GM10266 (cell line): ENCODE measurements at regions not wholly inside any gene's neighbourhood (a gene's known extent, or its start where the extent isn't known, plus 50 kb on each side); places are given as distances from the start of the nearest gene placed in this dataset.

Source experiments
- DNase-seq: peaks from one replicate; pipeline ENCODE4 v3.0.0; 2012; ENCODE audit errors: extremely low spot score
- CTCF ChIP-seq: IDR thresholded peaks from 2 replicates; pipeline ENCODE4 v1.5.1; 2012; ENCODE audit warnings: mild to moderate bottlenecking, low read depth; ENCODE audit not compliant: control insufficient read depth, insufficient read depth; ENCODE audit errors: missing control alignments

- no peak for TF ChIP-seq CTCF
- DNase-seq, result no peak
These were observed 828.2 kb downstream of the RNF144A start for GRCh38 chr2:7745369-7745768.

GRCh38 chr2:7748717-7749415 is 831.7 kb downstream of the RNF144A start:
- no peak for TF ChIP-seq CTCF
- no peak for DNase-seq

- DNase-seq, result no peak
- no peak for TF ChIP-seq CTCF
These were observed 832.8 kb downstream of the RNF144A start for GRCh38 chr2:7749895-7750559.

- DNase-seq, result no peak
- TF ChIP-seq CTCF, result no peak
These were observed 835.1 kb downstream of the RNF144A start for GRCh38 chr2:7752291-7752690.

GRCh38 chr2:7753777-7754176 is 836.6 kb downstream of the RNF144A start:
- no peak for TF ChIP-seq CTCF
- DNase-seq, result no peak

- DNase-seq, result no peak
- no peak for TF ChIP-seq CTCF
These were observed 838.7 kb downstream of the RNF144A start for GRCh38 chr2:7755879-7756278.

- no peak for TF ChIP-seq CTCF
- DNase-seq, result peak; percentile 35
These were observed 841.0 kb downstream of the RNF144A start for GRCh38 chr2:7758073-7758759.
